NCI-H146 (cell line): ENCODE measurements at regions not wholly inside any gene's neighbourhood (a gene's known extent, or its start where the extent isn't known, plus 50 kb on each side); places are given as distances from the start of the nearest gene placed in this dataset.
"Not testable (repeated sequence)": the region's sequence is repeated elsewhere in the genome, so short reads cannot be mapped to it uniquely, and the experiment has no call there.

ENCODE experiments used
- DNase-seq: peaks from one replicate; lab custom pipeline; 2025; lab: John Stamatoyannopoulos, UW

GRCh38 chr4:116665716-116666115 lies 419.7 kb downstream of the TRAM1L1 start:
- no peak for DNase-seq

DNA sequence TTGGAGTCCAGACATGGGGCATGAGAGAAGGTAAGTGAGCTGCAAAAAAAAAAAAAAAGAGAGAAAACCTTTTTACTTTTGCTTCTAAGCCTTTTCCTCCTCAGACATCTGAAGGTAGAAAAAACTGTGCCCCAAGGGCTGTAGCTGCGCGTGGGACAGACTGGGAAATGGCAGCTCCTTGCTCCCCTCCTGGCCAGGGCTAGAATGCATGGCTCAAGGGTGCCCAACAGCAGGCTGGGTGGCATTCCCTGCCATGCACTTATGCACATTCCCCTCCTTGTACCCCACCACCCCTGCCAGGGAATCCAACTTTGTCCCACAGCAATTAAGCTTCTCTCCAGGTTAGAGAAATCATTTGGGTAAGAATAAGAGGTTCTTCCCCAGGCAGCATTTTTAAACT lies 421.2 kb downstream of the TRAM1L1 start:
- no peak for DNase-seq

- no peak for DNase-seq
Observed at GRCh38 chr4:116639070-116639577, 446.3 kb downstream of the TRAM1L1 start.

DNA sequence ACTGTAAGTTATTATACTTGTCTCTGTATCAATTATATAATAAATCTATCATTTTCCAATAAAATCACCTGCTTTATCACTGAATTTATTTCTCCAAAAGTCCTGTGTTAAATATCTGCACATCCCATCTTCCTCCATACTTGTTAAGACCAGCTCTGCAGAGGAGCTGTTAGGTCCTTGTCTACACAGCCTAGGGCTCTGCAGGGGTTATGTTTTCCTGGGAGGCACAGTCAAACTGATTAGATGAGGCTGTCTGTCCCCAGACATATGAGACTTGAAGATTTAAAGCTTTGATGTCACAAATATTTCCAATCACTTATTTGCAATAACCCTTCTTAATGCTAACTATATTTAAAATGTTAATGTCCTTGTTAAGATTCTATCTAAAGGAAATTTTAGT lies 446.8 kb downstream of the TRAM1L1 start:
- no peak for DNase-seq

- DNase-seq, result no peak
Observed at GRCh38 chr4:116636917-116637316, 448.5 kb downstream of the TRAM1L1 start.

GRCh38 chr4:116632269-116632668 lies 453.1 kb downstream of the TRAM1L1 start:
- no peak for DNase-seq

DNA sequence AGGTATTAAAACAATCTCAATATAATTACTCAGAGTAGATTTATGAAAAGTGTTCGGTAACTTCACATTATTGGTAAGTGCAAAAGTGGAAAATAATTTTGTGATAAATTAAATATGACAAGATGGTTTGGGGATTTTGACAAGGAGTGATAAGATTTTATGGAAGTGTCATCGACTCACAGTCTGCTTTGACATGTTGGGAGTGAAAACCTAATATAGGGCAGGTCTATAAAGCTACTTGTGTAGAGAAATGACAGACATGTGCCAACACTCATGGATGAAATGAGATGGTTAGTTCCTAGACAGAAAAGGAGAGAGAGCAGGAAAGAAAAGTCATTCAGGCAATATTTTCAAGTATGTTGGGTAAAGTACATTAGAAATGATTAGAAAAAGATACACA lies 456.8 kb downstream of the TRAM1L1 start:
- DNase-seq, result no peak

GRCh38 chr4:116627545-116627944 lies 457.8 kb downstream of the TRAM1L1 start:
- DNase-seq, result no peak

- not testable (repeated sequence) for DNase-seq
Observed at GRCh38 chr4:116619508-116619907, 465.9 kb downstream of the TRAM1L1 start.

- no peak for DNase-seq
Observed at GRCh38 chr4:116618638-116619037, 466.7 kb downstream of the TRAM1L1 start.

DNA sequence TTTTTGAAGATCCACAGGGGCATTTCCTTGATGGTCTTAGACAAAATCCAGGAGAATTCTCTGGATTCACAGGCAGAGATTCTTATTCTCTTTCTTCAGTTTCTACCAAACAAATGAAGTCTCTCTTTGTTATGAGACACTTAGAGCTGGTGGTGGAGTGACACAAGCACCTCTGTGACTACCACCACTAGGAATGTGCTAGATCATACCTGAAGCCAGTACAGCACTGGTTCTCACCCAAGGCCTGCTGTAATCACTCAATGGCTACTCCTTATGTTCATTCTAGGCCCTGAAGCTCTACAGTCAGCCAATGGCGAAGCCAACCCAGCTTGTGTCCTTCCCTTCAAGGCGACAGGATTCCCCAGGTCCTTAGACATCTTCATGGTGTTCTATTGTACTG lies 482.3 kb downstream of the TRAM1L1 start:
- DNase-seq, result no peak

DNA sequence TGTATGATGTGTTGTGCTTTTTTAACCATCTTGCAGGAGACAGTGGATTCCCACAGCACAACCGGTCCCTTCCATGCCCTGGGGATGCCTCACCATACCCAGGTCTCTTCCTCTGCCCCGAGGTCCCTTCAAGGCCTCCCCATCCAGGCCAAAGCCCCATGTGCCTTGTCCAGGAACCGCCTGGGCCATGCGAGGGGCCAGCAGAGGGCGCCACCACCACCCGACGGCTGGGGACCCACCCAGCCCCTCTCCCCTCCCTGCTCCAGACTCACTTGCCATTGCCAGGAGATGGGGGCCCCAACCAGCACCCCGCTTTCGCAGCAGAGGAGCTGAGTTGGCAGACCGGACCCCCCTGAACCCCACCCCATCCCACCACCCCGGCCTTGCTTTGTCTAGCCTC lies 485.5 kb downstream of the TRAM1L1 start:
- DNase-seq, result no peak

DNA sequence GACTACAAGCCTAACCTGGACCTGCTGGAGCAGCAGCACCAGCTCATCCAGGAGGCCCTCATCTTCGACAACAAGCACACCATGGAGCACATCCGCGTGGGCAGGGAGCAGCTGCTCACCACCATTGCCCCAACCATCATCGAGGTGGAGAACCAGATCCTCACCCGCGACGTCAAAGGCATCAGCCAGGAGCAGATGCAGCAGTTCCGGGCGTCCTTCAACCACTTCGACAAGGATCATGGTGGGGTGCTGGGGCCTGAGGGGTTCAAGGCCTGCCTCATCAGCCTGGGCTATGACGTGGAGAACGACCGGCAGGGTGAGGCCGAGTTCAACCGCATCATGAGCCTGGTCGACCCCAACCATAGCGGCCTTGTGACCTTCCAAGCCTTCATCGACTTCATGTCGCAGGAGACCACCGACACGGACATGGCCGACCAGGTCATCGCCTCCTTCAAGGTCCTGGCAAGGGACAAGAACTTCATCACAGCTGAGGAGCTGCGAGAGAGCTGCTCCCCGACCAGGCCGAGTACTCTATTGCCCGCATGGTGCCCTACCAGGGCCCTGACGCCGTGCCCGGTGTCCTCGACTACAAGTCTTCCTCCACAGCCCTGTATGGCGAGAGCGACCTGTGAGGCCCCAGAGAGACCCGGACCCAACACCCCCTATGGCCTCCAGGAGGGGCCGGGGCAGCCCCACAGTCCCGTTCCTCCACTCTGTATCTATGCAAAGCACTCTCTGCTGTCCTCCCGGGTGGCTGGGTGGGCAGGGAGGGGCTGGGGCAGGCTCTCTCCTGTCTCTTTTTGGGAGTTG lies 486.2 kb downstream of the TRAM1L1 start:
- DNase-seq, result no peak

DNA sequence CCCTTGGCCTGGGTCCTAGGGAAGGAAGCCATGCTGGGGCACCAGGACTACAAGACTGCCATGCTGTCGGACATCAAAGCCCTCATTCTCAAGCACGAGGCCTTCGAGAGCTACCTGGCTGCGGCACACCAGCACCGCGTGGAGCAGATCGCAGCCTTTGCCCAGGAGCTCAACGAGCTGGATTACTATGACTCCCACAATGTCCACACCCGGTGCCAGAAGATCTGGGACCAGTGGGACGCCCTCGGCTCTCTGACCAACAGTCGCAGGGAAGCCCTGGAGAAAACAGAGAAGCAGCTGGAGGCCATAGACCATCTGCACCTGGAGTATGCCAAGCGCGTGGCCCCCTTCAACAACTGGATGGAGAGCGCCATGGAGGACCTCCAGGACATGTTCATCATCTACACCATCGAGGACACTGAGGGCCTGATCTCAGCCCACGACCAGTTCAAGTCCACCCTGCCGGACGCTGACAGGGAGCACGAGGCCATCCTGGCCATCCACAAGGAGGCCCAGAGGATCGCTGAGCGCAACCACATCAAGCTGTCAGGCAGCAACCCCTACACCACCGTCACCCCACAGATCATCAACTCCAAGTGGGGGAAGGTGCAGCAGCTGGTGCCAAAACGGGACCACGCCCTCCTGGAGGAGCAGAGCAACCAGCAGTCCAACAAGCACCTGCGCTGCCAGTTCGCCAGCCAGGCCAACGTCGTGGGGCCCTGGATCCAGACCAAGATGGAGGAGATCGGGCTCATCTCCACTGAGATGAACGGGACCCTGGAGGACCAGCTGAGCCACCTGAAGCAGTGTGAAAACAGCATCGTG lies 487.0 kb downstream of the TRAM1L1 start:
- DNase-seq, result no peak

GRCh38 chr4:116590648-116591047 lies 494.7 kb downstream of the TRAM1L1 start:
- DNase-seq, result no peak

DNA sequence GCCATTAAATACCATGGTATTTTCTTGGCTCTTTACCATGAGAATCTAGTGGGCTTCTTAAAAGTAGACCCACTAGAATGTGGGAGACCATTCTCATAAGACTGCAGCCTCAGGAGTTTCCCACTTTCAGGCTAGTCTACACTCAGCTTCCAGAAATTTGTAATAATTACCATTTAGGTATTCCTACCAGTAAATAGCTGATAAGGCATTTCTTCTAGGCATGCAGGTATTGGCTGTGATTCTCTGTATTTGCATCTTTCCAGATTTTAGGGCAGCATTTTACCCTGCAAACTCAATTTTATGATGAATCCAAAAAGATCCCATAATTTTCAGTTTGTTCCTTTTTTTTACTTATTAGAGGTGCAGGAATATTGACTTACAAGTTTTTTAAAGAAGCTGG lies 496.6 kb downstream of the TRAM1L1 start:
- no peak for DNase-seq

- no peak for DNase-seq
Observed at GRCh38 chr4:116585246-116585645, 500.1 kb downstream of the TRAM1L1 start.

DNA sequence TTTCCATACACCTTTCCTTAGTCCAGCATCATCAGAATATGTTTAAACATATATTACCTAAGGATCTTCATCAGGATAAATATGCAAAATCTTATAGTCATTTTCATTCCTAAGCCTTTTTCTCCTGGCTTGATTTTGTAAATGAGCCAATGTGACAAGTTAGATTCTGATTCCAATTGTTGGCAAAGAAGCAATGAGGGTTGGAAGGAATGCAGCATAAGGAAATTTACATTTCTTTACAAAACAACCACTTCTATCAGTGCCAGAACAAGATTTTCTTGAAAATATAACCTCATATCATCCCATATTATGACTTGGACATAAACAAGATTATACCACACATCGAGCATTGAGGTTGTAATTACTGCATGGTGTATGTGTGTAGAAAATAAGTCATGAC lies 508.1 kb downstream of the TRAM1L1 start:
- no peak for DNase-seq

GRCh38 chr4:116573540-116573939 lies 511.8 kb downstream of the TRAM1L1 start:
- DNase-seq, result no peak

GRCh38 chr4:116561768-116562167 lies 523.6 kb downstream of the TRAM1L1 start:
- no peak for DNase-seq

- DNase-seq, result no peak
Observed at GRCh38 chr4:116551806-116552205, 533.6 kb downstream of the TRAM1L1 start.

GRCh38 chr4:116547632-116548031 lies 537.7 kb downstream of the TRAM1L1 start:
- DNase-seq, result no peak

GRCh38 chr4:116546759-116547158 lies 538.6 kb downstream of the TRAM1L1 start:
- DNase-seq, result no peak
